DMS79 treated with DMSO at 0.1 percent for 48 hours (cell line): ENCODE measurements at regions not wholly inside any gene's neighbourhood (a gene's known extent, or its start where the extent isn't known, plus 50 kb on each side); places are given as distances from the start of the nearest gene placed in this dataset.

ENCODE experiments used
- DNase-seq: peaks from one replicate; lab custom pipeline; 2025; lab: John Stamatoyannopoulos, UW

DNA sequence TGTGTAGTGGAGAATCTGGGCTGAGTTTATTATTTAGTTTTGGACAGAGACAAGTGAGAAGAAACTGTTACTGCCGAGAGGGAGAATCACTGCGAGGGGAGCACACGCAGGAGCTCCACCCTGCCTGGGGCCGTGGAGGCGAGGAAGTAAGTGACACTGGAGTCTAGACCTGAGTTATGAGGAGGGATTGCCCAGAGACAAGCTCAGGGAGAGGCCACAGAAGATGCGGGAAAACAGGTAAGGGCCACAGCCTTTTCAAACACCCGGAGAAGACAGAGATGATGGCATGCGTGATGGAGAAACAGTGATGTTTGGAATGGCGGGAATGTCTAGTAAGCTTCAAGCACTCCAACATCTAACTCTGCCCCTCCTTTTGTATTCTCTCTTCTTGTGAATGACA, 84.1 kb downstream of the TNFSF11 start:
- DNase-seq: no peak

DNA sequence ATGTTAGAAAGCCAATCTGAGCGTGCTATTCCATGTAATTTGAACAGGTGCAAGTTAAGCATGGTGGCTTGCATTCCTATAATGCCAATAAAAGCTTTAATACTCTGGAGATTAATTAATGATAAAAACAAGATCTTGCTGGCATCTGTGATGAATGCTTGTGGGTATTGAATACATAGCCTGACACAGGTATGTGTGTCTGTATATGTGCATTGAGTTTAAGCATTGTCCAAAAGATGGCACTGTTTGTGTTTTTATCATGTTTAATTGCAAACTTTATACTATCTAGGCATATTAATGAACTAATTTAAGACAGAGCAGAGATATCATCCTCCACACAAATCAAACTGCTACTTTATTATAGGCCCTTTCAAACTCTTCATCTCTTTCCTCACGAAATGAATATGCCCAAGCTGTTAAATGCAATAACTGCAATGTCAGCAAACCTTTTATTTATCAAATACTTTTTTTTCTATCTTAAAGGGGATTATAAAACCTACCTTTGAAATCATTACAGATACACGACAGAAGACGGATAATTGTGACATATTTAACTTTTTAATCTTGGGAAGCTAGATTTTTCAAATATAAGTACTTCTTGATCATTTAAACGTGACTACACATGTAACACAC, 86.5 kb downstream of the TNFSF11 start:
- DNase-seq: no peak

DNA sequence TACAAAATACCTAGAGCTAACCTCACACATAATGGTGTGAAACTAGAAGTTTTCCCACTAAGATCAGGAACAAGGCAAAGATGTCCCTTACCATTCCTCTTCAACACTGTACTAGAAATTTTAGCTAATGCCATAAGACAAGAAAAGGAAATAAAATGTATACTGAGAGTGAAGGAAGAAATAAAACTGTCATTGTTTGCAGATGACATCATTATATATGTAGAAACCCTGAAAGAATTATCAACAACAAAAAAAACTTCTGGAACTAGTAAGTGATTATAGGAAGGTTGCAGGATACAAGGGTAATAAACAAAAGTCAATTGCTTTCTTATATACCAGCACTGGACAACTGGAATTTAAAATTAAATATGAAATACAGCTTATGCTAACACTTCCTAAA, 93.7 kb downstream of the TNFSF11 start:
- no peak for DNase-seq

DNA sequence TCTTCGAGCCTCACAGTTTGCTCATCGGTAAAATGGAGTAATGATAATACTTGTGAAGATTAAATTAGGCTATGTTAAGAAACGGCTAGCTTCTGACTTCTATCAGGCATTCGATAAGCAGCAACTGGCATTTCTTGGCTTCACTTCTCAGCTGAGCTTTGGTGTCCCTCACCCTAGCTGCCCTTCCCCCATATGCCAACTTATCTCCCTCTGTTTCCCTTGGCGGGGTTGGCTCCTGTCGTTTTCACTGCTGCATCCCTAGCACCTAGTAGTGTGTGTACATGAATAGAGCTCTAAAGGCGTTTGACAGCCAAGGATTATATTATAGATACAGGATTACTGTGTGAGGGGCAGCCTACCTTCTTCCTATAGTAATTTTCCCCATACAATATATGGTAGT, 97.5 kb downstream of the TNFSF11 start:
- DNase-seq: no peak

DNA sequence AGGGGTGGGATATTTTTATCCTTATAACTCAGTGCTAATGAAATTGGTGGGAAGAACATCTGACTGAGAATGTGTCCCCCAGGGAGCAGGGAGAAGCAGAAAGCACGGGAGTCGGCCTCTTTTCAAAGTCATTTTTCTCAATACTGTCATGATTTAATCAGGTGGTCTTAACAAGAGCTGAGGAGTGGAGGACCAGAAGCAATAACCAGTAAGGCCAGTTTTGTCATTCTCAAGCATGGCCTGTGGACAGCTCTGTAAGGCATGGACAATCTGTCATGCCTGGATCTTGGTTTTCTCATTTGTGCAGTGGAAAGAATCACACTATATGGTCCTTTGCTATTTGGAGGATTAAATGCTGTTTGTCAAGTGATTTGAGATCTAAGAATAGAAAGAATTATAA, 99.7 kb downstream of the TNFSF11 start:
- no peak for DNase-seq

DNA sequence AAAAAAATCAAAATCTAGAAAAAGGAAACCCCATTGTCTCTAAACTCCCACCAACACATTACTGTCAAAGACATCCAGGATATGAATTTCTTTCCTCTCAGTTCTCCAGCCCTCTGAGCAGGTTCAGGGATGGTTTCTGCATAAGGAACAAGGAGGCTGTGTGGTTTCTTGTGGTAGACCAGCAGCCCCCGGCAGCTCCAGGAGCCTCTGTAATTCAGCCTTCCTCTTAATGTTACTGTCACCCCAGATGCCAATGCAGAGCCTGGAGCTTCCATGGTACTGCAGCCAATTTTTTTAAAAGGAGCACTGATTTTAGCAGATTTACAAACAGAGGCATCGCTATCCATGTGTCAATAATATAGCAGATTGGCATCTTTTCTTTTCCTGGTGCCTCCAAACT, 100.6 kb upstream of the FAM216B start:
- no peak for DNase-seq

DNA sequence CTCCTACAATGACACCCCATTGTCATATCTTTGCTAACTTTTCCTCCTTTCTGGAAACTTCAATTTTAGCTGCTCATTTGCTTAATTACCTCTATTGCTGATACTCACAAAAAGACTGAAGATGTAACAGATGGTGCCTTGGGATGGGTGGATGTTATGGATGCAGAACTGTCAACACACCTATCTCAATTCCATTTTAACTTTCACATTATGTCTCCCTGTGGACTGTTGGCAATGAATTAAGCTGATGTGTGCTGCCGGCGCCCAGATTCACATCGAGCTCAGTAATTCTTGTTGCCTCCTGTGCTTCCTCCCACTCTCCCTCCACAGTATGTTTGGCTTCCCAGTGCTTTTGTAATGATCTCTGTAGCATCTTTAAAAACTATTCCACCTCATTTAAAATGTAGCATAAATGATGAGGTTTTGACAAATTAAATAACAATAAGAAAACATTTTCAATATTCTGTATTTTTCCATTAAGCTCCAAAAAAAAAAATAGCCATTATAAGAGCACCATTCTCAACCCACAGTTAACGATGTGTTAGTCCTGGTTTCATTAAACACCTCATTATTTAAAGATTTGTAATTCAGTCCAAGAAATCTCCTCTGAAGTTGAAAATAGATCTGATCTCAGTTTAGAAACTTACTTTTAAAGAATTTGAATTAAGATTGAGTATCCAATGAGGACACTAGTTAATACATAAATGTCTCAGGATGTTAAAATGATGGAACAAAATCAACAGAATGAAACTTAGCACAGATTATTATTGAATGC, 99.9 kb upstream of the FAM216B start:
- no peak for DNase-seq

DNA sequence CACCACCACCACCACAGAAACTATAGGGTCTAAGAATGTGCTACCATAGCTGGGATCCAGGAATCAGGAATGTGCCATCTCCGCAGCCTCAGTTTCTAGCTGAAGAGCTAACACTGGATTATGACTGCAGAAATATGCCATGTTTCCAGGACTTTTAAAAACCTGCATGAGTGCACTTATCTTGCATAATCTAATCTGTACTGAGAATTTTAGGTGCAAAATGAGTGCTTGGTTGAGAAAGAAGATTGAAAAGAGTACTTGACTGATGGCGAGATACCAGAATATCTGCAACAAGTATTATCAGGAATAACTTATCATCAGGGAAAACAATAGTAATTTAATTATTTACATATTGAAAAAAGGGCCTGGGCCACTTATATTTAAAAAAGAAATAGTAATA, 97.2 kb upstream of the FAM216B start:
- no peak for DNase-seq

DNA sequence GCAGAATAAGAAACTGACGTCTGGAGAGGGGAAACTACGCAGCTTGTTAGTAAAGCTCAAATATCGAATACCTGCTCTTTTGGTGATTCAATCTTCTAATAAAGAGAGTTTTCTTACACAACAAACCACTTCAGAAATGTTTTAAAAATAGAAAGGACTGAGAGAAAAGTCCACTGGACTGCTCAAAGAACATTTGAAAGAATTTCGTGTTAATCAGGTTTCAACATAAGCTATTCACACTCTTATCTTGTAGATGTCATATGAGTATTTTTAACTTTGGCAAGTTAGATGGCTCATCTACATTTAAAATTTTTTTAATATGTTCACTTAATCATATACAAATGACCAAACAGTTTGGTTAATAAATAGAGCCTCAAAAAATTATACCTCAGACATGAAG, 95.6 kb upstream of the FAM216B start:
- no peak for DNase-seq

DNA sequence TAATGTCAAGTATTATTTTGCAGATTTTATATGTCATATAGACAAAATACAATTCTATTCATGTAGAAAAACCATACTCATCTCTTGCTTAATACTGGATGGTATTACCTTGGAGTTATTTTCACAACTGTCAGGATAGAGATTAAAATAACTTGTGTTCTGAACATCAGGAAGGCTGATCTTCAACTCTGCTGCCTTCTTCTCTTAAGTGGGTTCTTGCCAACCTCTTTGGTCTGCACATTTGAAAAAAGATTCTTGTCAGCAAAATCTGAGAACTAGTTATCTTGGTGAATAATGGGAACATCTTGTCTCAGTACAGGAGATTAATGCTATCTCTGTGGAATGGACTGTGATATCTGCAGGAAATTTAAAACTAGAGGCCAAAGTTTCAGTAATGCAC, 95.2 kb upstream of the FAM216B start:
- no peak for DNase-seq

DNA sequence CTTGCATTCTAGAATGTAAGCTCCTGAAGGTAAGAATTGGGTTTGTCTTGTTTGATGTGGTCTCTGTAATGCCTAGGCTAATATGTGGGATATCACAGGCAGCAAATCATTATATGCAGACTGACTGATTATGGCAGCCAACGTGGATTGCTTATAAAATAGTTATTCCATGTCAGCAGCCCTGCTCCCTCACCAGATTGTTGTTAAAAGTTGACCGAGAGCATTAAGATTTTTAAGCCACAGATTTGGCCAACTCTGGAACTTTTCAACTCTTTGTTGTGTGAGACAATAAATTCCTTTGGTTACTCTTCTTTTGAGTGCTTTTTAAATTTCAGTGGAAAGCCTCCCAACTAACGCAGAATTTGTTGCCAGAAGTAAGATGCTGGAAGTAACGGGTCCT, 92.6 kb upstream of the FAM216B start:
- no peak for DNase-seq

DNA sequence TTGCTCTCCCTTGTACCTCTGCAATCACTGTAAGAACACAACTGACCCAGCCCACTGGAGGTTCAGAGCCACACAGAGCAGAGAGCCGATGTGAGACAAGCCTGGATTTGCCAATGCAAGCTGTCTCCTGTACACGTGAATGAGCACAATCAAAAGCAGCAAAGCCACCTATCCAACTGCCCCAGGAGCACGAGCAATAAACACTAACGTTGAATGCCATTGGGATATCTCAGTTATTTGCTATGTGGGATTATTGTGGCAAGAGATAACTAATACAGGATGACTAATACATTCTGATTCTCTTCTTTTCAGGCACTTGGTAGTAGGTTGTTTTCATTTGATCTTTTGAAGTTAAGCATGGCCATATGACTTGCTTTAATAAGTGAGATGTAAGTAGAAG, 85.2 kb upstream of the FAM216B start:
- no peak for DNase-seq

DNA sequence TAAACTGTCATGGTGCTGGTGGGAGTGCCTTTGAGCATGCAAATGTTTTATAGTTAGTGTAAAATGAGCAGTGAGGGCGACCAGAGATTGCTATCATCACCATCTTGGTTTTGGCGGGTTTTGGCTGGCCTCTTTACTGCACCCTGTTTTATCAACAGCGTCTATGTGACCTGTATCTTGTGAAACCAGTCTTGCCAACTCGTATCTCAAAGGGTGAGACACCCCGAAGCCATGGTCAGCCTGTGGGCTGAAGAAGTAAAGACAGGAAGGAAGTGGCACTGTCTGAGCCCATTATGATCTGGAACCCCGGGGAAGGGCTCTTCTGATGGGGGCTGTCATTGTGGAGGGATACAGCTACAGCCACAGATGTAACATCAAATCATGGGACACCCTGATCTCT, 81.5 kb upstream of the FAM216B start:
- DNase-seq: no peak

DNA sequence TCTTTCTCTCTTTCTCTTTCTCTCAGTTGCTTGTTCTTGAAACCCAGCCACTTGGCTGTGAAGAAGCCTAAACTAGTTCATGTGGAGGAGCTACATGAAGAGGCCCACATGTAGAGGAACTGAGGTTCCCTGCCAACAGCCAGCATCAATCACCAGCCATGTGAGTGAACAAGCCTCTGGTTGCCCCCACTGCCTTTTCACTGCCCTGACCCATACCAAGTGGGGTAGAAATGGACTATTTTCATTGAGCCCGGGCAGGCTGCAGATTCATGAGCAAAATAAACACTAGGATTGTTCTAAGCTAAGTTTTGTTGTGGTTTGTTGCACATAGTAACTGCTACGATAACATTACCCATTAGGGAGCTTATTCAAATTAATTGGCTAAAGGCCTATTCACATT, 78.7 kb upstream of the FAM216B start:
- no peak for DNase-seq

DNA sequence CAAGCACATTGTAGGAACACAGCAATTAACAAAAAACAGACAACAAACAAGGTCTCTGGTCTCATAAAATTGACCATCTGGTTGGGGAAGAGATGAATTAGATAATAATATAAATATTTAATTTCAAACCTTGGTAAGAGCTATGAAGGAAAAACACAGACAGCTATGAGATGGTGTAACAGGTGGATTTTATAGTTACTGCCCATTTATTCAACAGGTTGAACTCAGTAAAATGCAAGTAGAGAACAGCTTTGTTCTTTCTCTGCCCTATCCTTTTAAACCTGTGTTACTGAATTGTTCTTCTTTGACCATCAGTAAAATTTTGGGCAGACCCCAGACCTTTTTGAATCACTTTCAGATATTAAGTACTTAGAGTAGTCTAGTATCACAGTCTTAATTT, 77.6 kb upstream of the FAM216B start:
- no peak for DNase-seq

DNA sequence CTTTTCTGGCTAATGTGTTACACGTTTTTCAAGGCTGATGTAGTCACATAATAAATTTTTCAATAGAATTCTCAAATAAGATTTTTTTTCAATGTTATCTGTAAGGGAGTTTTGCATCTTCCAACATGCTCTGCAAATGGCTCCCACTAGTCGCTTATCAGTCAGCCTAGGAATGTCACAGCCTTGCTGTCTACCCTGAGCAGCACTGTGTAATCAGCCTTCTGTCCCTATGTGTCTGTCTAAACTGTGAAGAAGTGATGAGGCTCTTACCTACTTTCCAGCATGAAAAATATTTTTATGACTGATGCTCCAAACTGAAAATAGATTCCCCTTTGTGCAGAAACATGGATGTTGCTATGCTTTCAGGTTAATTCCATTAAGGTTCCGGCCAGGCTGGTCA, 75.1 kb upstream of the FAM216B start:
- no peak for DNase-seq

DNA sequence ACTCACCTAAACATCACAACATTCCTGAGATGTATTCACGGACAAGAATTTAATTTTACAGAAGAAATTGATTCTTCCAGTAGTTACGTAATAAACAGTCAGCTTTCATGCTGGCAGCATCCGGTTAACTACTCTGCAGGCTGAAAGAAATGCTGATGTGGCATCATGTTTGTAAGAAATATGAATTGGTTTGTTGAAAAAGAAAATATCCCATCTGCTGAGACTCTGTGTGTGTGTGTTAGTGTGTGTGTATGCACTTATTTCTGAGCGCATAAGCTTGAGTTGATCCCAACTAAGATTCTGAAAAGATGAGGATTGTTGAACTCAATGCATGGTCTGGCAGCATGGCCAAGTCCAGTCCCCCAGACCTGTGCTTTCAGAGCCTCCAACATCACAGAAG, 74.3 kb upstream of the FAM216B start:
- DNase-seq: no peak

DNA sequence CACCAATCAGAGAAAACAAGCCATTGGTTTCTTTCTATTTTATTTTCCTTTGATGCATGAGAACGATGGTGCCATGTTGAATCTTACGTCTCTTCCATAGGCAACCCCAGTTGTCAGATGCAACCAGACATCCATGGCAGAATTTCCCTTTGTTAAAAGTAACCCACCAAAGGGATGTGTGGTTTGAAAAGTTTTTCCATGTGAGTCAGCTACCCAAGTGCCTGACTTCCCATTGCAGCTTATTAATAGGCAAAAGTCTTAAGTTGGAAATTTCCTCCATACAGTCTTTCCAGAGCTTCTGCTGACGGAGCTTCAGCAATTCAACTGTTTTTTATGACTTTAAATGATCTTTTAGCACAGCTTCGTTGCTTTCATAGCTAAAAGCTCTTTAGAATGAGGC, 73.8 kb upstream of the FAM216B start:
- DNase-seq: no peak

DNA sequence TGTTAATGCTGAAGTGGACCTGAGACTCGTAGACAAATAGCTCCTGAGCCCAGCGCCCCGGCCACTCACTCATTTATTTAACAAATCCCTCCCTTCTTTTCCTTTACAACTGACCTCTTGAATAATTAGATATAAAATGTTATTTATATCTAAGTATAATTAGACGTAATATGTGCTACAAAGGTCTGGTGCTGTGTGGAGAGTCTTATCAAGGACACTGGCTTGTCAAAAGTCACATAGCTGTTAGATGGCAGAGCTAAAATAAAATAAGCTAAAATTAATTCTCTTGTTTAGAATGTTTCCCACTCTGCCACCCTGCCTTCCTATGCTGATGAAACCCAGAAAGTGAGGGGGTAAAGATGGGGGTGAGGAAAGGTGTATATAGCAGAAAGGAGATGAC, 73.0 kb upstream of the FAM216B start:
- DNase-seq: no peak

DNA sequence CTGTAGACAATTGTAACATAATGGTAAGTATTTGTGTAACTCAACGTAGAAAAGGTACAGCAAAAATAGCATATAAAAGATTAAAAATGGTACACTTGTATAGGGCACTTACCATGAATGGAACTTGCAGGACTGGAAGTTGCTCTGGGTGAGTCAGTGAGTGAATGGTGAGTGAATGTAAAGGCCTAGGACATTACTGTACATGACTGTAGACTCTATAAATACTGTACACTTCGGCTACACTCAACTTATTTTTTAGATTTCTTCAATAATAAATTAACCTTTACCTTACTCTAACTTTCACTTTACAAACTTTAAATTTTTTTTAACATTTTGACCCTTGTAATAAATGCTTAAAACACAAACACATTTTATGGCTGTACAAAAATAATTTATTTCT, 72.1 kb upstream of the FAM216B start:
- DNase-seq: no peak

DNA sequence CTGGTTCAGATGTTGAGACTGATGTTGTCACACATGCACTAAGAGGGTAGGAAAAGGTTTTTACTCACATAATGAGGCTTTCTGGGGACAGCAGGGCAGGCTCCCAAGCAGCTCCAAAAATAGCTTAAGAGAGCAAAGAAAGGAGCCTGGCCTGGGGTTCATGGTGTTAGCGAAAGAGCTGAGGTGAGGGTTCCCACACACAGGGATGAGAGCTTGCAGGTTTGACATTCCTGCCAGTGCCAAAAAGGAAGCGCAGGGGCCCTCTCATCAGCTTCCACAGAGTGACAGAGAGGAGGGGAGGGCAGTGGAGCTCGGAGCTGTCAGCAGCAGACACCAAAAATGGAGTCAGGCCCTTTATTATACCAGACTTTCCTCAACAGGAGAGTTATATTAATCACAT, 65.5 kb upstream of the FAM216B start:
- no peak for DNase-seq

DNA sequence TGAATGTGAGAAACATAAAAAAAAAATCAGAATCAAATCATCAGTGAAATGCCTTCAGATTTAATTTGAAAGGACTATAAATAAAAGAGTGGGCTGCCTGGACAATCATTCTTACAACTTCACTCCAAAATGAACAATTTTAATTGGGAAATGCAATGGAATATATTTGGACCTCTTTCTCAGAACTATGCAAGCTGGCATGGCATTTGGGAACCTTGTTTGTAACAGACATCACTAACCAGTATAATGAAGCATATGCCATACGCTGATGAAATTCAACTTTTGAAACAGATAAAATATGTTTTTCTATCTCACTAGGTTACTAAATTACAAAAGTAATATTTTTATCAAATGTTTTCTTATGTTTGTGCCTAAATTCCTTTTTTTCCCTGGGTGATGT, 64.2 kb upstream of the FAM216B start:
- no peak for DNase-seq

DNA sequence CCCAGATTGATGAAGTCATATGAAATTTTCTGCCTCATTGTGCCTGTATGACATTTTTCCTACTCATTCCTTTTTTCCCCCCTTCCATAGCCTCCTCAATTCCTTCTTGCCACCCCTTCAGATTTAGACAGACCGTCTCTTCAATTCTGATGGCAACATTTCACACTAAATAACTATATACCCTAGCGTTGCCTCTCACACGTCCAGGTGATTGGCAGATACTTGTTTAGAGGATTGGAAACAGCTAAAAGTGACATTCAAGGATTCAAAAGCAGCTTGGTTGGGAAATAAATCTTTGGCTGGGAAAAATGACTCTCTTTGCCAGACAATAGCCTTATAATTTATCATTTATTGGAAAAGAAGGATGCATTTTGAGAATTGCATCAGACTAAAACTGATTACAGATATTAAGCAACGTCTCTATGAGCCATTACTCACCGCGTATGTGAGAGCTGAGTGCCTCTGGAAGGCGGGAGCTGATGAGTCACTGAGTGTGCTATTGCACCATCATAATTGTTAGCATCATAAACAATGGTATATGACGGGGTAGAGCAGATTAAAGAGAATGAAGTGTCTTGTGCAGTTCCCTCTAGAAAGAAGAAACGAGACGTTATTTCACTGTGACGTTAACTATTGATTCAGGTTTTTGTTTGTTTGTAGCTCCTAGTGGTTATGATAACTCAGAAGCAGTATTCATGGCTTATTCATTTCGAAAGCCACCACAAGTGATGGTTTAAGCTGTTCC, 61.1 kb upstream of the FAM216B start:
- no peak for DNase-seq

DNA sequence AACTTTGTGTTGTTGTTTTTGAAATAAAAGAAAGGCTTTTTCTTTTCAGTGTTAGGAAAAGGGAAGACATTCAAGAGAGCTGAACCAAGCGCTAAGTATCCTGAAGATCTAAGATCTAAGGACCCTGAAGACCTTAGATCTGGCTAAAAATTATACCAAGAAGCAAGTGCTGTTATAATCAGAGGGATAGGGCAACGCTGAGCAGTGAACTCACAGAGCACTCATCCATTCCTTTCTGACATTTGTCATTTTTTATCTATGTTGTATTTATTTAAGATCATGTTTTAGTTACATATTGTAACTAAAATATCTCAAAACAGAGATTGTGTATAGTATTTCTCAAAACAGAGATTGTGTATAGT, 60.5 kb upstream of the FAM216B start:
- no peak for DNase-seq
